Kidney (tissue), 13 donors: ENCODE measurements at regions not wholly inside any gene's neighbourhood (a gene's known extent, or its start where the extent isn't known, plus 50 kb on each side); places are given as distances from the start of the nearest gene placed in this dataset.

Experiments used
- DNase-seq, 5 donors: peaks; one replicate each; pipeline ENCODE4 v3.0.0-alpha.2; 2013 to 2020
- FAIRE-seq: peaks from 2 replicates; lab custom pipeline; 2012; peaks lifted over from hg19 to GRCh38; lab: Jason Lieb, UNC
- H3K27ac ChIP-seq, 2 donors: one replicate each; pipeline ENCODE4 v1.7.0; 2013; ENCODE audit warnings: low read depth in 2 of 2, low read length in 2 of 2, inconsistent platforms in 1 of 2
- H3K27me3 ChIP-seq: one replicate; pipeline ENCODE4 v1.7.1; 2013; ENCODE audit warnings: low read length, inconsistent platforms; ENCODE audit not compliant: control insufficient read depth, insufficient read depth
- H3K36me3 ChIP-seq, 3 donors: one replicate each; pipeline versions ENCODE4 v1.7.0 to v1.7.1; 2013; ENCODE audit warnings: low read length in 3 of 3, control low read depth in 1 of 3, inconsistent platforms in 1 of 3; ENCODE audit not compliant: insufficient read depth in 3 of 3, control insufficient read depth in 2 of 3
- H3K4me1 ChIP-seq, 3 donors: one replicate each; pipeline versions ENCODE4 v1.7.0 to v1.7.1; 2013; ENCODE audit warnings: low read length in 3 of 3, inconsistent platforms in 1 of 3, low read depth in 1 of 3; ENCODE audit not compliant: control insufficient read depth in 2 of 3, insufficient read depth in 2 of 3
- H3K4me3 ChIP-seq, 3 donors: one replicate each; pipeline versions ENCODE4 v1.7.0 to v1.8.1; 2013; ENCODE audit warnings: low read length in 3 of 3, control low read depth in 1 of 3, inconsistent platforms in 1 of 3
- H3K9ac ChIP-seq, 3 donors: one replicate each; pipeline versions ENCODE4 v1.7.0 to v1.7.1; 2013; ENCODE audit warnings: low read length in 3 of 3, control low read depth in 1 of 3, inconsistent platforms in 1 of 3
- H3K9me3 ChIP-seq, 3 donors: one replicate each; pipeline versions ENCODE4 v1.7.0 to v1.7.1; 2013; ENCODE audit warnings: low read length in 3 of 3, control low read depth in 1 of 3, inconsistent platforms in 1 of 3; ENCODE audit not compliant: control insufficient read depth in 2 of 3, insufficient read depth in 1 of 3
- intact Hi-C: fragments of 100-400 bp; cut with DNase I; formaldehyde crosslinking; loops from one replicate; pipeline ENCODE4 v1.11.1; 2022
- TF ChIP-seq, protein P1 (sequence below): IDR thresholded peaks from 3 replicates; pipeline ENCODE4 v1.5.1; 2012; ENCODE audit warnings: mild to moderate bottlenecking, moderate library complexity, borderline replicate concordance; ENCODE audit not compliant: insufficient read depth; ENCODE audit errors: extremely low read depth
- donor health status: control.
- donor health status: control.
- donor health status: control.
- donor health status: control.
- donor health status: control.
- donor health status: DM: yes; HTN: yes; CAD: no.
- donor health status: Normal renal cell carcinoma (clear cell type).

GRCh38 chr2:67046591-67046990 lies 350.5 kb upstream of the ETAA1 start:
- intact Hi-C loops = no loop called here
- H3K4me1 ChIP-seq = no peaks in the 10 kb centered on the region
- DNase-seq = no peak
- no peaks in the 10 kb centered on the region for H3K36me3 ChIP-seq
- TF ChIP-seq, protein P1, sequence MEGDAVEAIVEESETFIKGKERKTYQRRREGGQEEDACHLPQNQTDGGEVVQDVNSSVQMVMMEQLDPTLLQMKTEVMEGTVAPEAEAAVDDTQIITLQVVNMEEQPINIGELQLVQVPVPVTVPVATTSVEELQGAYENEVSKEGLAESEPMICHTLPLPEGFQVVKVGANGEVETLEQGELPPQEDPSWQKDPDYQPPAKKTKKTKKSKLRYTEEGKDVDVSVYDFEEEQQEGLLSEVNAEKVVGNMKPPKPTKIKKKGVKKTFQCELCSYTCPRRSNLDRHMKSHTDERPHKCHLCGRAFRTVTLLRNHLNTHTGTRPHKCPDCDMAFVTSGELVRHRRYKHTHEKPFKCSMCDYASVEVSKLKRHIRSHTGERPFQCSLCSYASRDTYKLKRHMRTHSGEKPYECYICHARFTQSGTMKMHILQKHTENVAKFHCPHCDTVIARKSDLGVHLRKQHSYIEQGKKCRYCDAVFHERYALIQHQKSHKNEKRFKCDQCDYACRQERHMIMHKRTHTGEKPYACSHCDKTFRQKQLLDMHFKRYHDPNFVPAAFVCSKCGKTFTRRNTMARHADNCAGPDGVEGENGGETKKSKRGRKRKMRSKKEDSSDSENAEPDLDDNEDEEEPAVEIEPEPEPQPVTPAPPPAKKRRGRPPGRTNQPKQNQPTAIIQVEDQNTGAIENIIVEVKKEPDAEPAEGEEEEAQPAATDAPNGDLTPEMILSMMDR = no peak
- no peak overlapping the region for H3K9ac ChIP-seq
- H3K27ac ChIP-seq = no peak overlapping the region
- H3K9me3 ChIP-seq = no peaks in the 10 kb centered on the region
- no peak for FAIRE-seq
- H3K27me3 ChIP-seq = no peaks in the 10 kb centered on the region
- H3K4me3 ChIP-seq = no peak overlapping the region

- Histone ChIP-seq H3K4me1 (no peaks in the 10 kb centered on the region), H3K27me3 (no peaks in the 10 kb centered on the region), H3K36me3 (no peaks in the 10 kb centered on the region), H3K9me3 (no peaks in the 10 kb centered on the region), H3K27ac (no peak overlapping the region), H3K9ac (no peak overlapping the region), H3K4me3 (no peak overlapping the region)
- DNase-seq (no peak), FAIRE-seq (no peak)
- intact Hi-C loops = no loop called here
- TF ChIP-seq, protein P1 = no peak
These were observed 348.8 kb upstream of the ETAA1 start for GRCh38 chr2:67048314-67048713.

GRCh38 chr2:67050622-67051021 lies 346.5 kb upstream of the ETAA1 start:
- Histone ChIP-seq H3K9ac (no peak overlapping the region), H3K4me1 (no peaks in the 10 kb centered on the region), H3K27ac (no peak overlapping the region), H3K9me3 (no peaks in the 10 kb centered on the region), H3K27me3 (no peaks in the 10 kb centered on the region), H3K36me3 (no peaks in the 10 kb centered on the region), H3K4me3 (no peak overlapping the region)
- DNase-seq (no peak), FAIRE-seq (no peak)
- TF ChIP-seq, protein P1 = no peak
- intact Hi-C loops = no loop called here

- Histone ChIP-seq H3K36me3 (no peaks in the 10 kb centered on the region), H3K9me3 (no peaks in the 10 kb centered on the region), H3K27ac (no peak overlapping the region), H3K27me3 (no peaks in the 10 kb centered on the region), H3K4me3 (no peak overlapping the region), H3K4me1 (no peaks in the 10 kb centered on the region), H3K9ac (no peak overlapping the region)
- peak in 4 of 5 donors; percentile 75 to 84 (median 76) for DNase-seq
- no peak for FAIRE-seq
- intact Hi-C loops = no loop called here
- TF ChIP-seq, protein P1 = no peak
These were observed 342.4 kb upstream of the ETAA1 start for GRCh38 chr2:67054728-67055127.
